ENCODE measurements at regions not wholly inside any gene's neighbourhood (a gene's known extent, or its start where the extent isn't known, plus 50 kb on each side); places are given as distances from the start of the nearest gene placed in this dataset.
"Not testable (repeated sequence)": the region's sequence is repeated elsewhere in the genome, so short reads cannot be mapped to it uniquely, and the experiment has no call there.

- DNase-seq (ENCODE audit: low read depth in 2 of 3, low spot score in 1 of 3): no peak
Measured at GRCh38 chr9:26247861-26248260, 569.6 kb upstream of the TUSC1 start.

- DNase-seq (ENCODE audit: low read depth in 2 of 3, low spot score in 1 of 3): no peak
Measured at GRCh38 chr9:26244661-26245451, 566.6 kb upstream of the TUSC1 start.

- no peak for DNase-seq (ENCODE audit: low read depth in 2 of 3, low spot score in 1 of 3)
Measured at GRCh38 chr9:26243726-26244125, 565.5 kb upstream of the TUSC1 start.

GRCh38 chr9:26243029-26243697, 564.9 kb upstream of the TUSC1 start:
- DNase-seq (ENCODE audit: low read depth in 2 of 3, low spot score in 1 of 3): no peak

GRCh38 chr9:26240020-26240419, 561.8 kb upstream of the TUSC1 start:
- DNase-seq (ENCODE audit: low read depth in 2 of 3, low spot score in 1 of 3): no peak

- no peak for DNase-seq (ENCODE audit: low read depth in 2 of 3, low spot score in 1 of 3)
Measured at GRCh38 chr9:26237256-26237655, 559.0 kb upstream of the TUSC1 start.

GRCh38 chr9:26234865-26235264, 556.6 kb upstream of the TUSC1 start:
- no peak for DNase-seq (ENCODE audit: low read depth in 2 of 3, low spot score in 1 of 3)

GRCh38 chr9:26231391-26231790, 553.1 kb upstream of the TUSC1 start:
- no peak for DNase-seq (ENCODE audit: low read depth in 2 of 3, low spot score in 1 of 3)

GRCh38 chr9:26229324-26230054, 551.2 kb upstream of the TUSC1 start:
- DNase-seq (ENCODE audit: low read depth in 2 of 3, low spot score in 1 of 3): no peak

- no peak for DNase-seq (ENCODE audit: low read depth in 2 of 3, low spot score in 1 of 3)
Measured at GRCh38 chr9:26228273-26228672, 550.0 kb upstream of the TUSC1 start.

GRCh38 chr9:26221290-26221689, 543.0 kb upstream of the TUSC1 start:
- DNase-seq (ENCODE audit: low read depth in 2 of 3, low spot score in 1 of 3): no peak

GRCh38 chr9:26220367-26220766, 542.1 kb upstream of the TUSC1 start:
- DNase-seq (ENCODE audit: low read depth in 2 of 3, low spot score in 1 of 3): no peak

GRCh38 chr9:26219961-26220360, 541.7 kb upstream of the TUSC1 start:
- no peak for DNase-seq (ENCODE audit: low read depth in 2 of 3, low spot score in 1 of 3)

GRCh38 chr9:26216702-26217101, 538.5 kb upstream of the TUSC1 start:
- no peak for DNase-seq (ENCODE audit: low read depth in 2 of 3, low spot score in 1 of 3)

GRCh38 chr9:26214713-26215444, 536.6 kb upstream of the TUSC1 start:
- DNase-seq (ENCODE audit: low read depth in 2 of 3, low spot score in 1 of 3): not testable (repeated sequence)

- no peak for DNase-seq (ENCODE audit: low read depth in 2 of 3, low spot score in 1 of 3)
Measured at GRCh38 chr9:26210338-26210851, 532.2 kb upstream of the TUSC1 start.

- DNase-seq (ENCODE audit: low read depth in 2 of 3, low spot score in 1 of 3): no peak
Measured at GRCh38 chr9:26205261-26205660, 527.0 kb upstream of the TUSC1 start.

GRCh38 chr9:26193237-26193636, 515.0 kb upstream of the TUSC1 start:
- DNase-seq (ENCODE audit: low read depth in 2 of 3, low spot score in 1 of 3): no peak

- DNase-seq (ENCODE audit: low read depth in 2 of 3, low spot score in 1 of 3): no peak
Measured at GRCh38 chr9:26191711-26192110, 513.5 kb upstream of the TUSC1 start.

GRCh38 chr9:26181836-26182235, 503.6 kb upstream of the TUSC1 start:
- no peak for DNase-seq (ENCODE audit: low read depth in 2 of 3, low spot score in 1 of 3)

GRCh38 chr9:26176628-26177027, 498.4 kb upstream of the TUSC1 start:
- DNase-seq (ENCODE audit: low read depth in 2 of 3, low spot score in 1 of 3): no peak

Measured in stimulated activated CD4-positive, alpha-beta T cell treated with anti-CD3 and anti-CD28 coated beads, Interleukin-12 subunit alpha, Interleukin-12 subunit beta, amount 100 ng/mL, for 48 hours (primary cell).